ENCODE measurements at regions not wholly inside any gene's neighbourhood (a gene's known extent, or its start where the extent isn't known, plus 50 kb on each side); places are given as distances from the start of the nearest gene placed in this dataset.

GRCh38 chr2:41870265-41870585 is 177.6 kb upstream of the PKDCC start:
- DNase-seq, result no peak

GRCh38 chr2:41871080-41871479 is 176.7 kb upstream of the PKDCC start:
- DNase-seq, result no peak

- no peak for DNase-seq
These were observed 175.2 kb upstream of the PKDCC start for GRCh38 chr2:41872646-41873045.

GRCh38 chr2:41873102-41874031 is 174.5 kb upstream of the PKDCC start:
- DNase-seq, result no peak

GRCh38 chr2:41877114-41877678 is 170.6 kb upstream of the PKDCC start:
- DNase-seq, result no peak

- no peak for DNase-seq
These were observed 169.8 kb upstream of the PKDCC start for GRCh38 chr2:41878056-41878455.

- DNase-seq, result no peak
These were observed 169.0 kb upstream of the PKDCC start for GRCh38 chr2:41878716-41879234.

GRCh38 chr2:41879235-41879916 is 168.4 kb upstream of the PKDCC start:
- no peak for DNase-seq

GRCh38 chr2:41880561-41881243 is 167.1 kb upstream of the PKDCC start:
- no peak for DNase-seq

- no peak for DNase-seq
These were observed 166.6 kb upstream of the PKDCC start for GRCh38 chr2:41881249-41881648.

- DNase-seq, result no peak
These were observed 163.1 kb upstream of the PKDCC start for GRCh38 chr2:41884718-41885117.

GRCh38 chr2:41886145-41886664 is 161.6 kb upstream of the PKDCC start:
- DNase-seq, result no peak

GRCh38 chr2:41886757-41887156 is 161.1 kb upstream of the PKDCC start:
- no peak for DNase-seq

GRCh38 chr2:41890341-41890740 is 157.5 kb upstream of the PKDCC start:
- no peak for DNase-seq

- DNase-seq, result no peak
These were observed 155.3 kb upstream of the PKDCC start for GRCh38 chr2:41892476-41892875.

- no peak for DNase-seq
These were observed 153.1 kb upstream of the PKDCC start for GRCh38 chr2:41894563-41895333.

- no peak for DNase-seq
These were observed 152.5 kb upstream of the PKDCC start for GRCh38 chr2:41895334-41895664.

- DNase-seq, result peak; percentile 46
These were observed 151.5 kb upstream of the PKDCC start for GRCh38 chr2:41896186-41896846.

GRCh38 chr2:41899189-41899588 is 148.6 kb upstream of the PKDCC start:
- DNase-seq, result no peak

GRCh38 chr2:41900101-41900577 is 147.7 kb upstream of the PKDCC start:
- DNase-seq, result no peak

GRCh38 chr2:41902897-41903296 is 144.9 kb upstream of the PKDCC start:
- no peak for DNase-seq

All from activated effector memory CD4-positive, alpha-beta T cell treated with Interleukin-2 at 50 U/mL for 16 hours (primary cell).